Thoracic aorta (tissue), 2 donors: ENCODE measurements at regions not wholly inside any gene's neighbourhood (a gene's known extent, or its start where the extent isn't known, plus 50 kb on each side); places are given as distances from the start of the nearest gene placed in this dataset.
"Not testable (repeated sequence)": the region's sequence is repeated elsewhere in the genome, so short reads cannot be mapped to it uniquely, and the experiment has no call there.

Source experiments
- ATAC-seq: fragments of 150-250 bp; one replicate; pipeline ENCODE4 v1.8.0; 2017; ENCODE audit warnings: low read depth; ENCODE audit not compliant: insufficient number of reproducible peaks, low FRiP score
- DNase-seq: peaks from one replicate; pipeline ENCODE4 v3.0.0-alpha.2; 2020; ENCODE audit warnings: low spot score
- H3K27ac ChIP-seq, 2 donors: fragments of 200-600 bp; sonication (generic); 1 replicate in 1 of 2; 2 replicates in 1 of 2; pipeline ENCODE4 v1.5.1; 2016; ENCODE audit warnings: mild to moderate bottlenecking in 2 of 2, moderate library complexity in 2 of 2
- H3K27me3 ChIP-seq: fragments of 200-600 bp; sonication (generic); replicated peaks from 2 replicates; pipeline ENCODE4 v1.6.0; 2016; ENCODE audit warnings: mild to moderate bottlenecking; ENCODE audit not compliant: insufficient read depth
- H3K36me3 ChIP-seq: fragments of 200-600 bp; sonication (generic); one replicate; pipeline ENCODE4 v1.5.1; 2016
- H3K4me1 ChIP-seq, 2 donors: fragments of 200-600 bp; sonication (generic); 1 replicate in 1 of 2; 2 replicates in 1 of 2; pipeline versions ENCODE4 v1.5.1 to v1.6.0; 2016; ENCODE audit warnings: low read depth in 2 of 2, mild to moderate bottlenecking in 1 of 2; ENCODE audit not compliant: control insufficient read depth in 1 of 2
- H3K4me3 ChIP-seq: fragments of 200-600 bp; sonication (generic); 2 replicates; pipeline ENCODE4 v1.5.1; 2016; ENCODE audit warnings: mild to moderate bottlenecking
- H3K9me3 ChIP-seq: fragments of 200-600 bp; sonication (generic); 2 replicates; pipeline ENCODE4 v1.5.1; 2016
- CTCF ChIP-seq: fragments of 200-600 bp; sonication (generic); IDR thresholded peaks from one replicate; pipeline ENCODE4 v1.5.1; 2019; ENCODE audit warnings: antibody characterized with exemption

GRCh38 chr4:33940281-33940680 lies 2304.0 kb downstream of the ARAP2 start:
- Histone ChIP-seq H3K4me3 (no peak overlapping the region), H3K4me1 (no peaks in the 10 kb centered on the region), H3K27ac (no peak overlapping the region), H3K9me3 (no peaks in the 10 kb centered on the region), H3K36me3 (no peaks in the 10 kb centered on the region), H3K27me3 (no peaks in the 10 kb centered on the region)
- ATAC-seq (no peak), DNase-seq (no peak)
- TF ChIP-seq CTCF, result no peak

DNA sequence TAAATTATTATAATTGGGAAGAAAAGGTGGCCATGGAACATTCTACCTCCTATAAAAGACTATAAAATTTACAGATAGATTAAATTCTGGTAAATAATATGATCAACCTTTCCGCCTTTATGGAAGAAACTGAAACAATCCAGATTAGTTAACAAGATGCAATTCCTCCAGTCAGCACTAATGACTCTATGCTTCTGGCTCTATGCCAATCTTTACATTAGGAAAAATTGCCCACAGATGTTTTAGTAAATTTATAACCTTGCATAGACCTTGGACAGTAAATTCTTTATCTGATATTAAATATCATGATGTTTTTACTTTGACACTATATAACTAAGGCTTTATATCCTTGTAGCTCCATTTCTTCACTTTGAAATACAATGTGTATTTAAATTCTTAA lies 2302.5 kb downstream of the ARAP2 start:
- ATAC-seq (no peak), DNase-seq (no peak)
- Histone ChIP-seq H3K9me3 (no peaks in the 10 kb centered on the region), H3K27ac (no peak overlapping the region), H3K36me3 (no peaks in the 10 kb centered on the region), H3K27me3 (no peaks in the 10 kb centered on the region), H3K4me1 (no peaks in the 10 kb centered on the region), H3K4me3 (no peak overlapping the region)
- no peak for TF ChIP-seq CTCF

- H3K36me3 ChIP-seq, result no peaks in the 10 kb centered on the region
- no peak overlapping the region for H3K4me3 ChIP-seq
- ATAC-seq, result no peak
- DNase-seq, result no peak
- H3K4me1 ChIP-seq, result no peaks in the 10 kb centered on the region
- no peak for TF ChIP-seq CTCF
- no peaks in the 10 kb centered on the region for H3K9me3 ChIP-seq
- no peaks in the 10 kb centered on the region for H3K27me3 ChIP-seq
- H3K27ac ChIP-seq, result no peak overlapping the region
Observed at GRCh38 chr4:33948921-33949320, 2295.4 kb downstream of the ARAP2 start.

- not testable (repeated sequence) for DNase-seq
Observed at GRCh38 chr4:33953848-33954247, 2290.5 kb downstream of the ARAP2 start.

GRCh38 chr4:33954759-33955158 lies 2289.6 kb downstream of the ARAP2 start:
- Histone ChIP-seq H3K36me3 (no peaks in the 10 kb centered on the region), H3K9me3 (no peaks in the 10 kb centered on the region), H3K4me3 (no peak overlapping the region), H3K27ac (no peak overlapping the region), H3K27me3 (no peaks in the 10 kb centered on the region), H3K4me1 (no peaks in the 10 kb centered on the region)
- ATAC-seq (no peak), DNase-seq (no peak)
- TF ChIP-seq CTCF, result no peak

More at GRCh38 chr4:33953848-33954247, 2290.5 kb downstream of the ARAP2 start:
- ATAC-seq, H3K36me3 ChIP-seq, H3K27me3 ChIP-seq, H3K4me3 ChIP-seq, H3K9me3 ChIP-seq, H3K27ac ChIP-seq, H3K4me1 ChIP-seq: not testable (repeated sequence)

- H3K9me3 ChIP-seq, result no peaks in the 10 kb centered on the region
- no peak for TF ChIP-seq CTCF
- no peak for ATAC-seq
- no peaks in the 10 kb centered on the region for H3K36me3 ChIP-seq
- no peaks in the 10 kb centered on the region for H3K4me1 ChIP-seq
- no peaks in the 10 kb centered on the region for H3K27me3 ChIP-seq
- no peak for DNase-seq
- no peak overlapping the region for H3K27ac ChIP-seq
- H3K4me3 ChIP-seq, result no peak overlapping the region
Observed at GRCh38 chr4:33959519-33959918, 2284.8 kb downstream of the ARAP2 start.
